ENCODE measurements at regions not wholly inside any gene's neighbourhood (a gene's known extent, or its start where the extent isn't known, plus 50 kb on each side); places are given as distances from the start of the nearest gene placed in this dataset.

DNA sequence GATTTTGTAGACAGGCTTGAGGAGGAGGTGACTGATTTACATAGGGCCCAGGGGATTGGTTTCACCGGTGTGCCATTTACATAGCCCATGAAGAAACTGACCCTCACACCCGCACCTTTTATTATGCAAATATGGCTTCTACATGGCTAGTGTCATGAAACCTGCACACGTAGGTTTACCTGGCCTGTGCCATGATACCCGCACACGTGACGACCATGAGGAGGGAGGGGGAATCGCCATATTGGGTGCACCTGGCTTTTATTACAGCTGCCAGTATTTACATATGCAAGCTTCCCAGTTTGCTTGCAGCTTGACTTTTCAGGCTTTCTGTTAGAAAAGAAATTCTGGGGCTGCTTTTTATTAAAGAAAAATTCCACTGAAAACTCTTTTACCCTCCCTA lies 359.7 kb downstream of the ADAM29 start:
- Mint-ChIP-seq H3K9me3 (no peaks in the 10 kb centered on the region), H3K4me1 (no peaks in the 10 kb centered on the region), H3K27ac (no peak overlapping the region), H3K27me3 (ENCODE audit: low read depth) (no peaks in the 10 kb centered on the region), H3K36me3 (no peaks in the 10 kb centered on the region), H3K4me3 (no peak overlapping the region)
- TF ChIP-seq, protein P1, sequence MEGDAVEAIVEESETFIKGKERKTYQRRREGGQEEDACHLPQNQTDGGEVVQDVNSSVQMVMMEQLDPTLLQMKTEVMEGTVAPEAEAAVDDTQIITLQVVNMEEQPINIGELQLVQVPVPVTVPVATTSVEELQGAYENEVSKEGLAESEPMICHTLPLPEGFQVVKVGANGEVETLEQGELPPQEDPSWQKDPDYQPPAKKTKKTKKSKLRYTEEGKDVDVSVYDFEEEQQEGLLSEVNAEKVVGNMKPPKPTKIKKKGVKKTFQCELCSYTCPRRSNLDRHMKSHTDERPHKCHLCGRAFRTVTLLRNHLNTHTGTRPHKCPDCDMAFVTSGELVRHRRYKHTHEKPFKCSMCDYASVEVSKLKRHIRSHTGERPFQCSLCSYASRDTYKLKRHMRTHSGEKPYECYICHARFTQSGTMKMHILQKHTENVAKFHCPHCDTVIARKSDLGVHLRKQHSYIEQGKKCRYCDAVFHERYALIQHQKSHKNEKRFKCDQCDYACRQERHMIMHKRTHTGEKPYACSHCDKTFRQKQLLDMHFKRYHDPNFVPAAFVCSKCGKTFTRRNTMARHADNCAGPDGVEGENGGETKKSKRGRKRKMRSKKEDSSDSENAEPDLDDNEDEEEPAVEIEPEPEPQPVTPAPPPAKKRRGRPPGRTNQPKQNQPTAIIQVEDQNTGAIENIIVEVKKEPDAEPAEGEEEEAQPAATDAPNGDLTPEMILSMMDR (IDR thresholded peaks at IDR 0.05; ENCODE audit: unreplicated experiment) = no peak
- DNase-seq (ENCODE audit: low spot score in 2 of 2, unreplicated experiment in 2 of 2) = no peak

- no peak overlapping the region for H3K27ac Mint-ChIP-seq
- no peaks in the 10 kb centered on the region for H3K9me3 Mint-ChIP-seq
- DNase-seq (ENCODE audit: low spot score in 2 of 2, unreplicated experiment in 2 of 2) = no peak
- H3K4me3 Mint-ChIP-seq = no peak overlapping the region
- H3K27me3 Mint-ChIP-seq (ENCODE audit: low read depth) = no peaks in the 10 kb centered on the region
- TF ChIP-seq, protein P1 (IDR thresholded peaks at IDR 0.05; ENCODE audit: unreplicated experiment) = no peak
- no peaks in the 10 kb centered on the region for H3K4me1 Mint-ChIP-seq
- no peaks in the 10 kb centered on the region for H3K36me3 Mint-ChIP-seq
Observed at GRCh38 chr4:175280153-175280552, 362.0 kb downstream of the ADAM29 start.

GRCh38 chr4:175281894-175282293 lies 363.7 kb downstream of the ADAM29 start:
- TF ChIP-seq, protein P1 (IDR thresholded peaks at IDR 0.05; ENCODE audit: unreplicated experiment) = no peak
- H3K4me1 Mint-ChIP-seq = no peaks in the 10 kb centered on the region
- H3K4me3 Mint-ChIP-seq = no peak overlapping the region
- H3K27ac Mint-ChIP-seq = no peak overlapping the region
- H3K36me3 Mint-ChIP-seq = no peaks in the 10 kb centered on the region
- H3K9me3 Mint-ChIP-seq = no peaks in the 10 kb centered on the region
- no peak for DNase-seq (ENCODE audit: low spot score in 2 of 2, unreplicated experiment in 2 of 2)
- no peaks in the 10 kb centered on the region for H3K27me3 Mint-ChIP-seq (ENCODE audit: low read depth)

DNA sequence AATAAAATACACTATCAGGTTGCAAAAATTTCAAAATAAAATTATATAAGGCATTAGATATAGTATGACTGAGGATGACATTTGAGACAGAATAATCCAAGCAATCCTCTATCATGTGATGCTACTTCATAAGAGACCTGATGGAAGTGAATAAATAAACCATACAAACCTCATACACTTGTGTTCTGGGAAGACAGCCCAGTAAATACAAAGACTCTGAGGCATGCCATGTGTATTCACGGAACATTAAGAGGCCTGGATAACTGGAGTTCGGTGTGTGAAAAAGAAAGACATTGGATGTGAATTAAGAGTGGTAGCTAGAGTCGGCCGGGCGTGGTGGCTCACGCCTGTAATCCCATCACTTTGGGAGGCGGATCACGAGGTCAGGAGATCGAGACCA lies 364.2 kb downstream of the ADAM29 start:
- no peaks in the 10 kb centered on the region for H3K4me1 Mint-ChIP-seq
- no peaks in the 10 kb centered on the region for H3K9me3 Mint-ChIP-seq
- TF ChIP-seq, protein P1 (IDR thresholded peaks at IDR 0.05; ENCODE audit: unreplicated experiment) = no peak
- H3K36me3 Mint-ChIP-seq = no peaks in the 10 kb centered on the region
- H3K27me3 Mint-ChIP-seq (ENCODE audit: low read depth) = no peaks in the 10 kb centered on the region
- no peak overlapping the region for H3K27ac Mint-ChIP-seq
- no peak overlapping the region for H3K4me3 Mint-ChIP-seq
- DNase-seq (ENCODE audit: low spot score in 2 of 2, unreplicated experiment in 2 of 2) = no peak

DNA sequence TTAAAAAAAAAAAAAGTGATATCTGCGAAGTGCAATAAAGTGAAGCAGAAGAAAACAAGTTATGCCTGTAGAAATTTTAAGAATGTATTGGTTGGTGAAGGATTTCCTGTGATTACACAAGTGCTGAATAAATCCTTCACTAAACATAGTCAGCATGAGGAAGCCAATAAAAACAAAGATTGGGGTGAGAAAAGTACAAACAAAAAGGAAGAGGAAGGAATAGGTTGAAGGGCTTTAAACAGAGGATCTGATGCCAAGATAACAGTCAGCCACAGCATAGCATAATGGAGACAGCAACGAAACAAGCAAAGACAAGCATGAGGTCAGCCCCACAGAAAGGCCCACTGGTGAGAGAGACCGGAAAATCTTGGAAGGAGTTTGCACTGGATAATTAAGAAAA lies 372.2 kb downstream of the ADAM29 start:
- Mint-ChIP-seq H3K4me3 (no peak overlapping the region), H3K4me1 (no peaks in the 10 kb centered on the region), H3K36me3 (no peaks in the 10 kb centered on the region), H3K27ac (no peak overlapping the region), H3K27me3 (ENCODE audit: low read depth) (no peaks in the 10 kb centered on the region), H3K9me3 (peaks cover 5% of the 10 kb centered on the region)
- TF ChIP-seq, protein P1 (IDR thresholded peaks at IDR 0.05; ENCODE audit: unreplicated experiment) = no peak
- no peak for DNase-seq (ENCODE audit: low spot score in 2 of 2, unreplicated experiment in 2 of 2)

GRCh38 chr4:175297965-175298565 lies 379.9 kb downstream of the ADAM29 start:
- no peaks in the 10 kb centered on the region for H3K36me3 Mint-ChIP-seq
- H3K4me3 Mint-ChIP-seq = no peak overlapping the region
- no peak overlapping the region for H3K27ac Mint-ChIP-seq
- H3K9me3 Mint-ChIP-seq = no peaks in the 10 kb centered on the region
- TF ChIP-seq, protein P1 (IDR thresholded peaks at IDR 0.05; ENCODE audit: unreplicated experiment) = no peak
- no peaks in the 10 kb centered on the region for H3K4me1 Mint-ChIP-seq
- DNase-seq (ENCODE audit: low spot score in 2 of 2, unreplicated experiment in 2 of 2) = no peak
- no peaks in the 10 kb centered on the region for H3K27me3 Mint-ChIP-seq (ENCODE audit: low read depth)

Measured in mesothelial cell of epicardium (in vitro differentiated cells).